RCC 7860 (cell line): ENCODE measurements at regions not wholly inside any gene's neighbourhood (a gene's known extent, or its start where the extent isn't known, plus 50 kb on each side); places are given as distances from the start of the nearest gene placed in this dataset.
A peak's percentile ranks its signal among the peaks of the same experiment; 100 is the strongest.

Source experiments
- DNase-seq: peaks from one replicate; pipeline ENCODE4 v3.0.0-alpha.2; 2015; ENCODE audit warnings: low spot score
- FAIRE-seq: peaks from 2 replicates; lab custom pipeline; 2012; peaks lifted over from hg19 to GRCh38; lab: Jason Lieb, UNC

DNA sequence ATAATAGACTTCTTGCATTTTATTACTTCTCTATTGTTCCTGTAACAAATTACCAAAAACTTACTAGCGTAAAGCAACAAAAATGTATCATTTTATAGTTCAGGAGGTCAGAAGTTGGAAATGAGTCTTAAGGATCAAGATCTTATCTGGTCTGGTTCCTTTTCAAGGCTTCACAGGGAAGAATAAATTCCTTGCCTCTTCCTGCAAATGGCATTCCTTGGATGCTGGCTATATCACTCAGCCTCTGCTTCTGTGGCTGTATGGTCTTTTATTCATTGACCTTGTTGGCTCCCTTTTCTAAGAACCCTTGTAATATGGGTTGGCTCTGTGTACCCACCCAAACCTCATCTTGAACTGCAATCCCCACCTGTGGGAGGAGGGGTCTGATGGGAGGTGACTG, 478.4 kb upstream of the THBS1 start:
- no peak for DNase-seq
- FAIRE-seq, result no peak

DNA sequence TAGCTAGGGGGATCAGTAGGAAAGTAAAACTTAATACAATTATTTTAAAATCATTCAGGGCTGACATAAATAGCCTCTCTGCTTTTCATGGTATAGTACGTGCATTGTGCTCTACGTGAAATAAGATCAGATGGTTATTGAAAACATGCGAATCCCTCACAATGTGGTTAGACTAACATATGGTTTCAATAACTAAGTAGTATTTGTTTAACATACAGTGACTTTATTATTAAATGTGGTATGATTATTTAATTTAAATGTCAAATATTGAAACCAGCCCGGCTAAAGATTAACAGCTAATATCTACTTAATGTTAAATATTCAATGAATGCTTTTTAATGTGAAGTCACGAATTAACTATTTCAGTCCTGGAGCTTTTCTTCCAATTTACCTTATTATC, 473.9 kb upstream of the THBS1 start:
- FAIRE-seq, result no peak

DNA sequence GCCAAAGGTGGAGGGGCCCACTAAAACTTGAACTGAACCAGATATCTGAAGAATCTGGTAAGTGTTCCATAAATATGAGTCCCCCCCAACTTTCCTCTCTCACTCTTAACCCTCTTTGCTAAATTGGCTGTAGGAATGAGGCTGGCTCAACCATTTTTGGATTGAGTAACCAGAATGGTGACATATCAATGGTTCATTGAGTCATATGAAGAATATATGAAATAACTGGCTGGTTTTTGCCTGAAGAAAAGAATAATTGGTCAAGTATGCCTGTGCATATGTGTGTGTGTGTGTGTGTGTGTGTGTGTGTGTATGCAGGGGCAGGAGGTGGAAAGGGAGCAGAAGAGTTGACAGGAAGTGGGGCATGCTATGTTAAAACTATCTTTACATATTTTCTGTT, 472.9 kb upstream of the THBS1 start:
- no peak for DNase-seq
- no peak for FAIRE-seq

More for the DNA sequence above, 473.9 kb upstream of the THBS1 start:
- no peak for DNase-seq

DNA sequence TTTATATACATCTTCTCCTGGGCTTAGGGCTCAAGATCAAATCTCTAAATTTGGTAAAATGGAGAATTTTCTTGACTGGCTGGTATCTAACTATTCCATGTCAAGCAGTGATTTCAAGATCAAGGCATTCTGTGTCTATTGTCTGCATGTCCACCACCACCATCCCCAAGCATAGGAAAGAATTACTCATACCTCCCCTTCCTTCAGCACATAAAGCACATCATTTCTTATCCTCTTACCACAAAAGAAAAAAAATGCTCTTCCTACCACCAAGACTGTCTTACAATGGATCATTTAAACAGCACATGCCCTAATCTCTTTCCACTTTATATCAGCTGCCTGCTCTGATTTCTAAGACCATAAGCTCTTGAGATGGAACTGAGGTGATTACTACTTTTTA, 470.5 kb upstream of the THBS1 start:
- peak; percentile 25 for DNase-seq
- no peak for FAIRE-seq

GRCh38 chr15:39110746-39111145, 470.1 kb upstream of the THBS1 start:
- DNase-seq (no peak), FAIRE-seq (no peak)

GRCh38 chr15:39113741-39114140, 467.1 kb upstream of the THBS1 start:
- no peak for DNase-seq
- no peak for FAIRE-seq

- FAIRE-seq, result no peak
- DNase-seq, result no peak
Measured at GRCh38 chr15:39114690-39115378, 466.0 kb upstream of the THBS1 start.

GRCh38 chr15:39115379-39116057, 465.4 kb upstream of the THBS1 start:
- FAIRE-seq, result no peak

GRCh38 chr15:39118510-39118909, 462.4 kb upstream of the THBS1 start:
- DNase-seq (no peak), FAIRE-seq (no peak)

More at GRCh38 chr15:39115379-39116057, 465.4 kb upstream of the THBS1 start:
- DNase-seq, result no peak

DNA sequence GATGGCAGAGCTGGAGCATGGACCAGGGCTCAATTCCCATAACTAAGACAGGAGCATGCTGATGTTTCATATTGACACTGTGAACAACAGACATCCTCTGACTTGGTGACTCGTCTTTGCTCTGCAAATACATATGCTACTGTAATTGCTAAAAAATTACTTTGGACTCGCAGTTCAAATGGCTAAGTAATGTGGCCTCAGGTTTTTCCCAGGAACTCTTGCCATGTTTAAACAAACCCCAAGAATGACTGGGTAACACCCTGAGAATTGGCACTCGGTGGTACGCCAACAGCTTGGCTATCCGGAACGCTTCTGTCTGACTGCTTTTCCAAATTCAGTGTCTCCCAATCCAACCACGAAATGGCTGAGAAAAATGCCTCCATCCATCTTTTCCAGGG, 456.7 kb upstream of the THBS1 start:
- peak; percentile 56 for DNase-seq
- no peak for FAIRE-seq

DNA sequence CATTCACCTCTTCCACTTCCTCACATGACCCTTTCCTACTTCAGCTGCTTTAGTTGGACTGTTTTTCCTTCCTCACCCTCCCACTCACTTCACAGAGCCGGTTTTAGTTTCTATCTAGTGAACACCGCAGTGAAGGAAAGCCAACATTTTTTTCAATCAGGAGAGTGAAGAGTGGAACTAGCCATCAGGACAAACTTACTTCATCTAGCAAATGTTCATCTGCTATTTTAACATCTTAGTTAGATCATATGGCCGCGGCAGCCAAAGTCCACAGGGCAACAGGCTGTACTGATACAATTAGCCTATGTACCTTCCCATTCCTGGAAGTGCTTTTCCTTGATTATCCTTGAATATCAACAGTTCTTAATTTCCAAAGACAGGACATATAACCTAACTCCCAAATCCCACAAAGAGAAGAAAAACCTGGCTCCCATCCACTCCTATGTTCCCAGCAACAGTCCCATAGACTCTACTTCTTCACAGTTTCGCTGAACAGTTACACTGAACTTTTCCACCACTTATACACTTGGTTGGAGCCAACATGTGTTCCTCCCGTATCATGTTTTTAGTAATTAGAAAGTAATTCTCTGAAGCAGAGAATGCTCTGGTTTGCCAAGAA, 456.2 kb upstream of the THBS1 start:
- DNase-seq, result no peak
- FAIRE-seq, result no peak

GRCh38 chr15:39125226-39125625, 455.7 kb upstream of the THBS1 start:
- peak; percentile 33 for DNase-seq
- FAIRE-seq, result peak; percentile 40

DNA sequence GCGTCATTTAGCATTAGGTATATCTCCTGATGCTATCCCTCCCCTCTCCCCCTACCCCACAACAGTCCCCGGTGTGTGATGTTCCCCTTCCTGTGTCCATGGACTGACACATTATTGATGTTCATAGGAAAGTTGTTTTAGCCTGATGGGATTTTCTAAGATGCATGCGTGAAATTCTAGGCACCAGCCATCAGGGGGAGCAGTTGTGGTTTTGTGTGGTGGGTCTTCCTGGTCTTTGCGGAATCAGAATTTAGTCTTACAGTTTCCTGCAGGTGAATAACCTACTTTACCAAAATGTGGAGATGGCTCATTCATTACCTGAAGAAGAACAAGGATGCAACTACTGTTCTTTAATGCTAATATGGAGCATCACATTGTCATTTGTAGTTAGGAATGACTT, 455.0 kb upstream of the THBS1 start:
- peak; percentile 35 for DNase-seq
- FAIRE-seq, result no peak

DNA sequence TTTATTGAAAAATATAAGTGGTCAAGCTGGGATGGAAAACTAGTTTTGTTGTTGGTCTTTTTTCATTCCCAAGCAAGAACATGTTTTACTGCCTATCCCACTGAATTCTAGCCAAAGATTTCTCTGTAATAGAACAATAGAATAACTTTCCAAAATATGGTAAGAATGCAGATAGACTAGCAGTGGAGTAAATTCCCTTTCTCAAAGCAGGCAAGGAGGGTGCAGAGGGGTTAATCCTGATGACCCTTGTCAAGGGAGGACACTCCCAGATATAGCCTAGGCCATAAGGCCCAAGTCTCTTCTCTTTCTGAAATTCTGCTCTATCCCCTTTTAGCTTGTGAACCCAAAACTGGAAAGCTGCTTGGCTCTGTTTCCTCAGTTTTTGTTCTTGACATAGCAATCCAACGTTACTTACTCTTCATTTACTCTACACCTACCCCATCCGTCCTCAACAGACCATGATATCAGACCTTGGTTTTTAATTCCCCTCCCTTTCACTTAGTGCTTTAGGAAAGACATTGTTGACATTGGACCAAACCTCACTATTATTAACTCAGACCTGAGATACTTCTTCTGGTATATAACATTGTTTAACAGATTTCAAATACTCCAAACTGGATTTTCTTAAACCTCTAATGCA, 453.6 kb upstream of the THBS1 start:
- DNase-seq, result peak; percentile 50
- no peak for FAIRE-seq

DNA sequence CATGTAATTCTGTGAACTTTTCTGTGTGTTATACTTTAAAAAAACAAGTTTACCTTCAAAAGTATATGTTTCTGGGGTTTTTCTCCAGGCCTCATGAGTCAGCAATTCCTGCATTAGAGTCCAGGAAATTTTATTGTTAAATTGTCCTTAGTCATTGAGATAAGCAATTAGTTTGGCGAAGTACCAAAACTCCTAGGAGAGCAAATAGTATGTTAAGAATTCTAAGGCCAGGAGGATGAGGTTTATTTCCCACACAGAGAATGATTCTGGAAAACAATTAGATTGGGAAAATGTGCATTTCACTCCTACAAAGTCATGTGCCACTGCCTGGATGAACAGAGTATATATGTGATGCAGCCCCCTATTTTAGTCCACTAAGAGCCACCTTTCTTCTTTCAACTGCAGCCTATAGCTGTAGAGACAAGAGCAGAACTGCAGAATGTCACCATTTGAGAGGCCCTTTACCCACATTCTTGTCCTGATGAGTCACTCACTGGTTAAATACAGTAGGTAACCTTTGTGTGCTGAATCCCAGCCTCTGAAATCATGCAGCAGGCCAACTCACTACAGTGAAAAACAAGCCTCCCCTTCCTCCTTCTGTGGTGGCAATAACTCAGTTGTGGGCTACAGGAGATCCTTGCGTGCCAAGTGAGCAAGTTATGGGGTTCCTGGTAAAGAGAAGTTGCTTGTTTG, 452.8 kb upstream of the THBS1 start:
- DNase-seq (peak; percentile 98), FAIRE-seq (peak; percentile 93)

DNA sequence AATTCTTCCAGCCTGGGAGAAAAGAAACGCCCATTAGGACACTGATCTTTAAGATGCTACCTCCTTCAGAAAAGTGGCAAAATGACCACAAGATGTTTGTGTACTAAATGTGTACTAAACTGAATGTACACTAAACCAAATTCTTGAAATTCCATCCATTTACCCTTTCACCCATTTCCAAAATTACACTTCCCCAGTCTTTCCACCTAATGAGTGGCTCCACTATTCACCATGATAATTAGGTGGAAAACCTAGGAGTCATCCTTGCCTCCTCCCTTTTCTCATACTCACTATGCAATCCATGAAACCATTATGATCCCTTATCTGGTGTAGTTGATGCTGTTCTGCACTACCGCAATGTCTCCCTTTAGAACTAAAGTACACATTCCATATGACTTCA, 452.1 kb upstream of the THBS1 start:
- FAIRE-seq (no peak), DNase-seq (peak; percentile 20)

DNA sequence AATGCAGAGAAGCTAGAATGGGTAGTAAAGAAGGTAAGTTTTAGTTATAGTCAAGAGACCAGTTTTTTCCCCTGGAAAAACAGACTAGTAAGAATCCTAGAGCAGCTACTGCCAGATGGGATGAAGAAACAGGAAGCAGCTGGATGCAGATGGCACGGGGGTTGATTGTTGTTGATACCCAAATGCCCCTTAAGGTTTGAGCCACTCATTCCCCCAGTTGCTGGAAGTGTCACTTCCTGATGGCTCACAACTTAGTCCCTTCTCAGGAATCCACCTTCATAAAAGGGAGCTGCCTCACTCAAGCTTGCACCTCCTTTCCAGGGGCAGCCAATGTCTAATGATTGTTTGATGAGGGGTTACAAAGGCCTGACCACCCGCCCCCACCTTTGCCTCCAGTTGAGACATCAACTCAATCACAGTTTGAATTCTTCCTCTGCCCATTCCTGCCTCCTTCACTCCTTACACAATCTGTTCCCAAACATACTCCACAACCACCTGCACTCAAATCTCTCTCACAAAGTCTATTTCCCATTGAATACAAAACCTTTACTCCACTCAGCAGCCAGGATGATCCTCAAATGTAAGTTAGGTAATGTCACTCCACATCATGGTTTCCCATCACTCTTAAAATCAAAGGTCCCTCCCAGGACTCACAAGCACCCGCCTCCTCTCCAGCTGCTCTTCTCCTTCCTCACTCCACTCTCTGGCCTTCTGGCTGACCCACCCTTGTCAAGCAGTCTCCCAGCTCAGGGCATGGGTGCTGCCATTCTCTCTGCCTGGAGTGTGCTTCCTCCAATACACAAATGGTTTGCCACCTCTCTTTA, 450.1 kb upstream of the THBS1 start:
- DNase-seq, result peak; percentile 43
- FAIRE-seq, result no peak

DNA sequence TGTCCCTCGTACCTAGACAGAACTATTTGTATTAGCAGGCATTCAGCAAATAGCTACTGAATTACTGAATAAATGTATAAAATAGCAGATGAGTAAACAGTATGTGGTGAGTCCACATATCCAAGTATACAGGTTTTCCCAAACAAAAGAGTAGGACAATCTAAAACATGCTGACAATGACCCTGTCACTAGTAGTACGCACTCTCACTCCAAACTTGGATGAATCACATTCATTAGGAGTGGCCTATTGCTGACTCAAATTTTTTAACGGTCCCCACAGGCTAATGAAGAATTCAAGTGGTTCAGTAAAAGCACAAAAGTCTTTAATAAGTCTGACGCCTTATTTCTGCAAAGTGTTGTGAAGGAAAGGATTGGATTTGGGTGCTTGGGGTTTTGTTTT, 449.3 kb upstream of the THBS1 start:
- DNase-seq (peak; percentile 33), FAIRE-seq (no peak)

GRCh38 chr15:39132070-39132469, 448.8 kb upstream of the THBS1 start:
- FAIRE-seq (no peak), DNase-seq (peak; percentile 29)

DNA sequence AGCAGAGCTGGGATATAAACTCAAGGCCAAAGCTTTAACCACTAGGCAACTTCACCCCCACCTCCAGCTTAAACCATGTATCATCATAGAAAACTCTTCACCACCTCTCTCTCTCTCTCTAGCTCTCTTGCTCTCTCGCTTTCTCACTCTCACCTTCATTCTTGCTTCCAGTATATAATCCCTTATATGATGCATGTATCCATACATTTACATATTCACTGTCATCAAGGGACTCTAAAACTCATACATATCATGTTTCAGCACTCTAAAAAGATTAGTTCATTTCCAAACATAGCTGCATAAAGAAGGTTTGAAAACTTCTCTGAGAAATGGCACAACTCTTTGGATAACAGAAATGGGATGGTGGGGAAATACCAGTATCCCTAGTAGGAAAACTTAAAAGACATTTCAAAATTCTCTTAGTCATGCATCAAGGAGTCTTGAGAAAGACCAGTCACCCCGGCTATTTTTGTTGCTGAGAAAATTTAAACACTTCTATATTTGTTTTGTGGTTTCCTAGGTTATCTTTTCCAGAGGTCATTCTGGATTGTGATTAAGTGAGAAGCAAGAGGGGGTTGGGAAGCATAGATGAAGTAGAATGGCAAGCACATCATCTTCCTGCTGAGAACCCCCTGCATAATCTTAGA, 447.8 kb upstream of the THBS1 start:
- FAIRE-seq (peak; percentile 91), DNase-seq (peak; percentile 96)
